OCI-LY7 (cell line): ENCODE measurements at regions not wholly inside any gene's neighbourhood (a gene's known extent, or its start where the extent isn't known, plus 50 kb on each side); places are given as distances from the start of the nearest gene placed in this dataset.

ENCODE experiments used
- EZH2phosphoT487 ChIP-seq: fragments of 200-600 bp; sonication (generic); IDR thresholded peaks from 2 replicates; pipeline ENCODE4 v1.6.1; 2018; ENCODE audit warnings: low read depth, borderline replicate concordance, mild to moderate bottlenecking, mixed run types, antibody characterized with exemption, low read length, moderate library complexity, mixed read lengths
- TF ChIP-seq, protein P1 (sequence below): fragments of 200-600 bp; sonication (generic); conservative IDR thresholded peaks from 2 replicates; pipeline ENCODE4 v1.5.1; 2014; ENCODE audit warnings: mild to moderate bottlenecking, antibody characterized with exemption, low read length, moderate library complexity, mixed read lengths

- TF ChIP-seq, protein P1, sequence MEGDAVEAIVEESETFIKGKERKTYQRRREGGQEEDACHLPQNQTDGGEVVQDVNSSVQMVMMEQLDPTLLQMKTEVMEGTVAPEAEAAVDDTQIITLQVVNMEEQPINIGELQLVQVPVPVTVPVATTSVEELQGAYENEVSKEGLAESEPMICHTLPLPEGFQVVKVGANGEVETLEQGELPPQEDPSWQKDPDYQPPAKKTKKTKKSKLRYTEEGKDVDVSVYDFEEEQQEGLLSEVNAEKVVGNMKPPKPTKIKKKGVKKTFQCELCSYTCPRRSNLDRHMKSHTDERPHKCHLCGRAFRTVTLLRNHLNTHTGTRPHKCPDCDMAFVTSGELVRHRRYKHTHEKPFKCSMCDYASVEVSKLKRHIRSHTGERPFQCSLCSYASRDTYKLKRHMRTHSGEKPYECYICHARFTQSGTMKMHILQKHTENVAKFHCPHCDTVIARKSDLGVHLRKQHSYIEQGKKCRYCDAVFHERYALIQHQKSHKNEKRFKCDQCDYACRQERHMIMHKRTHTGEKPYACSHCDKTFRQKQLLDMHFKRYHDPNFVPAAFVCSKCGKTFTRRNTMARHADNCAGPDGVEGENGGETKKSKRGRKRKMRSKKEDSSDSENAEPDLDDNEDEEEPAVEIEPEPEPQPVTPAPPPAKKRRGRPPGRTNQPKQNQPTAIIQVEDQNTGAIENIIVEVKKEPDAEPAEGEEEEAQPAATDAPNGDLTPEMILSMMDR = no peak
- no peak for TF ChIP-seq EZH2phosphoT487
Observed at GRCh38 chr2:126272401-126272800, 383.6 kb upstream of the GYPC start.
